HepG2 (cell line): ENCODE measurements at regions not wholly inside any gene's neighbourhood (a gene's known extent, or its start where the extent isn't known, plus 50 kb on each side); places are given as distances from the start of the nearest gene placed in this dataset.

Experiments
- ATAC-seq: fragments of 200-7000 bp; cut with Tn5 transposase; 3 replicates; pipeline ENCODE4 v1.9.1; 2020; ENCODE audit warnings: mild to moderate bottlenecking, moderate library complexity
- BruUV-seq: library from RNA; stranded (reverse); fragments of 400-500 nt; replicated peaks from 2 replicates; lab custom pipeline; 2021; lab: Mats Ljungman, UMichigan
- CTCF ChIA-PET: fragments of 300-600 bp; formaldehyde crosslinking; extraction: SDS; loops from one replicate; lab custom pipeline; 2021; ENCODE audit warnings: low total read pairs, inconsistent platforms, low intra/inter-chr PET ratio; lab: Yijun Ruan, JAX
- POLR2A ChIA-PET: fragments of 350-600 bp; sonication (Branson Sonifier 250); formaldehyde crosslinking; loops from one replicate; lab custom pipeline; 2020; ENCODE audit warnings: antibody characterized with exemption, inconsistent platforms; lab: Yijun Ruan, JAX
- DNase-seq: peaks from one replicate; pipeline ENCODE4 v3.0.0-alpha.2; 2015; ENCODE audit warnings: low spot score
- FAIRE-seq: peaks from 3 replicates; lab custom pipeline; 2011; peaks lifted over from hg19 to GRCh38; lab: Jason Lieb, UNC
- H2AFZ ChIP-seq: one replicate; pipeline ENCODE4 v1.6.1; 2011; ENCODE audit warnings: low read length, inconsistent platforms
- H3K27ac ChIP-seq: fragments of 300-600 bp; 3 replicates; pipeline ENCODE4 v1.8.0; 2011; ENCODE audit warnings: mixed run types, mild to moderate bottlenecking, mixed read lengths, low read length, inconsistent platforms; ENCODE audit not compliant: insufficient read depth; ENCODE audit errors: extremely low read length
- H3K27me3 ChIP-seq, 2 experiments: fragments of 200-600 bp in 1 of 2; 2 replicates in 1 of 2; 3 replicates in 1 of 2; pipeline versions ENCODE4 v1.6.0 to v1.8.0; 2011; ENCODE audit warnings: low read length in 2 of 2, mild to moderate bottlenecking in 2 of 2, moderate library complexity in 2 of 2, inconsistent platforms in 1 of 2; ENCODE audit not compliant: insufficient read depth in 2 of 2, control insufficient read depth in 1 of 2
- H3K36me3 ChIP-seq, 2 experiments: fragments of 200-600 bp in 1 of 2; replicated peaks in 1 of 2; 2 replicates in 1 of 2; 3 replicates in 1 of 2; pipeline versions ENCODE4 v1.5.1 to v1.8.0; 2011; ENCODE audit warnings: low read length in 2 of 2, inconsistent platforms in 1 of 2; ENCODE audit not compliant: insufficient read depth in 2 of 2, control insufficient read depth in 1 of 2
- H3K4me1 ChIP-seq: 2 replicates; pipeline ENCODE4 v1.5.1; 2012; ENCODE audit warnings: low read length, inconsistent platforms; ENCODE audit not compliant: insufficient read depth
- H3K4me2 ChIP-seq: 2 replicates; pipeline ENCODE4 v1.6.0; 2011; ENCODE audit warnings: low read depth, low read length, inconsistent platforms
- H3K4me3 ChIP-seq, 3 experiments: fragments of 200-600 bp in 1 of 3; sonication (generic), shearing (Covaris generic) in 1 of 3; replicated peaks in 1 of 3; 2 replicates each; pipeline ENCODE4 v1.5.1; 2011 to 2016; ENCODE audit warnings: low read length in 3 of 3, inconsistent platforms in 2 of 3, low read depth in 2 of 3, mild to moderate bottlenecking in 2 of 3, control low read depth in 1 of 3, mixed read lengths in 1 of 3; ENCODE audit not compliant: insufficient read depth in 1 of 3
- H3K79me2 ChIP-seq: one replicate; pipeline ENCODE4 v1.6.1; 2011; ENCODE audit warnings: low read length, inconsistent platforms; ENCODE audit not compliant: insufficient read depth
- H3K9ac ChIP-seq: 2 replicates; pipeline ENCODE4 v1.6.0; 2011; ENCODE audit warnings: mild to moderate bottlenecking, low read depth, low read length, inconsistent platforms; ENCODE audit not compliant: insufficient read depth
- H3K9me3 ChIP-seq: 2 replicates; pipeline ENCODE4 v1.5.1; 2012; ENCODE audit warnings: mild to moderate bottlenecking, low read length
- H4K20me1 ChIP-seq: 2 replicates; pipeline ENCODE4 v1.6.0; 2011; ENCODE audit warnings: inconsistent platforms, mild to moderate bottlenecking, low read length, moderate library complexity; ENCODE audit not compliant: insufficient read depth
- ADNP ChIP-seq: sonication (generic); formaldehyde crosslinking; IDR thresholded peaks from 2 replicates; pipeline ENCODE4 v1.4.0; 2020; ENCODE audit warnings: missing genetic modification reagents
- DRAP1 ChIP-seq: IDR thresholded peaks from 2 replicates; pipeline ENCODE4 v1.6.1; 2016; ENCODE audit warnings: missing genetic modification reagents, missing compliant biosample characterization
- E2F5 ChIP-seq: sonication (generic); formaldehyde crosslinking; conservative IDR thresholded peaks from 2 replicates; pipeline ENCODE4 v1.4.0; 2020; ENCODE audit warnings: missing genetic modification reagents
- FOXK1 ChIP-seq: sonication (generic); formaldehyde crosslinking; IDR thresholded peaks from 2 replicates; pipeline ENCODE4 v1.4.0; 2020; ENCODE audit warnings: low read depth, missing genetic modification reagents, borderline replicate concordance
- GABPB1 ChIP-seq: IDR thresholded peaks from 2 replicates; pipeline ENCODE4 v1.6.1; 2016; ENCODE audit warnings: mild to moderate bottlenecking, missing genetic modification reagents, moderate library complexity, missing compliant biosample characterization
- NFATC3 ChIP-seq: sonication (generic); formaldehyde crosslinking; IDR thresholded peaks from 2 replicates; pipeline ENCODE4 v1.5.1; 2020; ENCODE audit warnings: mild to moderate bottlenecking, missing genetic modification reagents
- PREB ChIP-seq: sonication (generic); formaldehyde crosslinking; IDR thresholded peaks from 2 replicates; pipeline ENCODE4 v1.4.0; 2020; ENCODE audit warnings: missing genetic modification reagents
- SPEN ChIP-seq: sonication (generic); formaldehyde crosslinking; IDR thresholded peaks from 2 replicates; pipeline ENCODE4 v1.5.1; 2020; ENCODE audit warnings: low read depth, mild to moderate bottlenecking, missing genetic modification reagents
- YY1 ChIP-seq: IDR thresholded peaks from 2 replicates; pipeline ENCODE4 v1.6.1; 2011; ENCODE audit warnings: low read length, low read depth, moderate library complexity, mild to moderate bottlenecking; ENCODE audit not compliant: insufficient read depth, insufficient replicate concordance
- ZBTB14 ChIP-seq: sonication (generic); formaldehyde crosslinking; IDR thresholded peaks from 2 replicates; pipeline ENCODE4 v1.4.0; 2020; ENCODE audit warnings: missing genetic modification reagents
- ZNF224 ChIP-seq: sonication (generic); formaldehyde crosslinking; IDR thresholded peaks from 2 replicates; pipeline ENCODE4 v1.5.0; 2020; ENCODE audit warnings: mild to moderate bottlenecking, missing genetic modification reagents
- ZNF644 ChIP-seq: IDR thresholded peaks from 2 replicates; pipeline ENCODE4 v1.6.1; 2016; ENCODE audit warnings: low read depth
- ZNF883 ChIP-seq: sonication (generic); formaldehyde crosslinking; IDR thresholded peaks from 2 replicates; pipeline ENCODE4 v1.5.1; 2020; ENCODE audit warnings: mild to moderate bottlenecking, missing genetic modification reagents; ENCODE audit errors: not compliant biosample characterization
- ZSCAN12 ChIP-seq: sonication (generic); formaldehyde crosslinking; IDR thresholded peaks from 2 replicates; pipeline ENCODE4 v1.9.0; 2021; ENCODE audit warnings: mild to moderate bottlenecking, missing genetic modification reagents
- WGBS: methylation state at CpG from one replicate; pipeline ENCODE4 v1.1.6; 2017; ENCODE audit warnings: low lambda C conversion rate; 5-methylcytosine and 5-hydroxymethylcytosine counted together
- in situ Hi-C: cut with HindIII; loops from 2 replicates; pipeline ENCODE4 v1.10.0; 2017; ENCODE audit warnings: low pct_unique_long_range_greater_than_20kb; ENCODE audit not compliant: extremely low pct_ligation_motif_present
- intact Hi-C: fragments of 100-400 bp; cut with micrococcal nuclease; formaldehyde crosslinking; loops from one replicate; pipeline ENCODE4 v1.10.0; 2022; ENCODE audit not compliant: unreplicated experiment

GRCh38 chr20:51097351-51098120 is 74.6 kb upstream of the KCNG1 start:
- TF ChIP-seq ZNF644 (CRISPR knock-in tag) (no peak), FOXK1 (CRISPR knock-in tag) (no peak), DRAP1 (CRISPR knock-in tag) (no peak), ZSCAN12 (CRISPR knock-in tag) (no peak)
- in situ Hi-C loops, result no loop called here
- Histone ChIP-seq H3K9me3 (no peaks in the 10 kb centered on the region), H3K36me3 (no peaks in the 10 kb centered on the region), H3K4me2 (no peak overlapping the region), H3K27ac (no peak overlapping the region), H3K9ac (no peak overlapping the region), H2AFZ (no peak overlapping the region), H3K79me2 (no peaks in the 10 kb centered on the region), H4K20me1 (no peaks in the 10 kb centered on the region), H3K27me3 (peaks cover 2 to 34% of the 10 kb centered on the region in 2 experiments; a peak in 2 of 5 replicates), H3K4me3 (no peak overlapping the region), H3K4me1 (no peaks in the 10 kb centered on the region)
- ChIA-PET POLR2A (no interaction called here), CTCF (no interaction called here)
- no TSS peak for BruUV-seq
- intact Hi-C loops, result no loop called here
- 30% methylated on average over 8 of the region's 8 CpGs for WGBS
- no peak for FAIRE-seq
- ATAC-seq, result no peak
- DNase-seq, result no peak

- Histone ChIP-seq H4K20me1 (no peaks in the 10 kb centered on the region), H3K4me1 (no peaks in the 10 kb centered on the region), H3K36me3 (no peaks in the 10 kb centered on the region), H3K79me2 (no peaks in the 10 kb centered on the region), H3K27ac (no peak overlapping the region), H3K9me3 (no peaks in the 10 kb centered on the region), H2AFZ (no peak overlapping the region), H3K4me2 (no peak overlapping the region), H3K9ac (no peak overlapping the region), H3K27me3 (peaks cover 3 to 38% of the 10 kb centered on the region in 2 experiments; a peak in 3 of 5 replicates), H3K4me3 (no peak overlapping the region)
- ATAC-seq (no peak), DNase-seq (no peak), FAIRE-seq (no peak)
- in situ Hi-C loops (no loop called here), intact Hi-C loops (no loop called here)
- BruUV-seq, result no TSS peak
- CTCF ChIA-PET, result no interaction called here
- TF ChIP-seq ADNP (CRISPR knock-in tag) (no peak), NFATC3 (no peak), GABPB1 (no peak), E2F5 (CRISPR knock-in tag) (no peak), ZNF224 (CRISPR knock-in tag) (no peak), YY1 (no peak), ZBTB14 (CRISPR knock-in tag) (no peak), PREB (CRISPR knock-in tag) (no peak), ZNF883 (CRISPR knock-in tag) (no peak), SPEN (CRISPR knock-in tag) (no peak)
- whole genome bisulfite sequencing, result 30% methylated on average over 13 of the region's 13 CpGs
- POLR2A ChIA-PET, result no interaction called here
Observed at GRCh38 chr20:51096582-51097267, 73.8 kb upstream of the KCNG1 start.
